ENCODE measurements at regions not wholly inside any gene's neighbourhood (a gene's known extent, or its start where the extent isn't known, plus 50 kb on each side); places are given as distances from the start of the nearest gene placed in this dataset.

DNA sequence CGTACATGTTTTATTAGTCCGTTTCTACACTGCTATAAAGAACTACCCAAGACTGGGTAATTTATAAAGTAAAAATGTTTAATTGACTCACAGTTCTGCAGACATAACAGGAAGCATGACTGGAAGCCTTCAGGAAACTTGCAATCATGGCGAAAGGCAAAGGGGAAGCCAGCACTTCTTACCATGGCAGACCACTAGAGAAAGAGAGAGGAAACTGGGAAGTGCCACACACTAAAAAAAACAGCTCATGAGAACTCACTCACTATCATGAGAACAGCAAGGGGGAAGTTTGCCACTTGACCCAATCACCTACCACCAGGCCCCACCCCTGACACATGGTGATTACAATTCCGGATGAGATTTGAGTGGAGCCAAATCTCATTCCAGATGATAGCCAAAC lies 466.2 kb downstream of the IRS1 start:
- TF ChIP-seq CTCF (IDR thresholded peaks at IDR 0.05): no peak

DNA sequence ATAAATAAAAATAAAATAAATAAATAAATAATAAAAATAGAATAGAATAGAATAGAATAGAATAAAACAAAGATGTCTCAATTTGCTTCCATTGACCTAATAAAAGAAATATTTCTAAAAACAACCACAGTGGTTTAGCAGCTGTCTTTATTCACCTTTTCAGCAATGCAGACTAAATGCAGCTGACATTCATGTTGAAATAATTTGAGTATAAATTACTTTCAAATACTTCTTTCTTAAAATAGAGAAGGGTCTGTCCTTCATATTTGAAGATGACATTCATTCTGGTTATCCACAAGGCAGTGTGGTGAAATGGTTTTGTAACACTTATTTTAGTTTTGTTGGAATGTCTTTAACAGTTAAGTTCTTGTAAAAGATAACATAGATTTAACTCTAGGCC lies 469.4 kb downstream of the IRS1 start:
- TF ChIP-seq CTCF (IDR thresholded peaks at IDR 0.05): no peak

- TF ChIP-seq CTCF (IDR thresholded peaks at IDR 0.05): no peak
Measured at GRCh38 chr2:226329180-226329579, 470.4 kb downstream of the IRS1 start.

DNA sequence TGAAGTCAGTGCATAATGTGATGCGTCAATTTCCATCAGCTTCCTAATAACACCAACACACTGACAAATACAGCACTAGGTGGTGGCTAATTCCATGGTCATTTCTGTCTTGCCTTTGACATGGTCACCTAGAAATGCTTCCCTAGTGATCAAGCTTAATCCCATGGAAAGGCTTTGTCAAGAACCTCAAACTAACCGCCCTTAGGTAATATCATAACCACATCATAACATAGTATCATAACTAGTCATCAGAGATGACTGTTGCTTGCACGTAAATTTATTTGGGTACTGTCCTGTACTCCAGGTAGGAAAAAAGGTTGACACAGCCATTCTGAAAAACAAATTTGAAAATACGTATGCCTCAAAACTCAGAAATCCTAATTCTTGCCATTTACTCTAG lies 471.8 kb downstream of the IRS1 start:
- TF ChIP-seq CTCF (IDR thresholded peaks at IDR 0.05): no peak

DNA sequence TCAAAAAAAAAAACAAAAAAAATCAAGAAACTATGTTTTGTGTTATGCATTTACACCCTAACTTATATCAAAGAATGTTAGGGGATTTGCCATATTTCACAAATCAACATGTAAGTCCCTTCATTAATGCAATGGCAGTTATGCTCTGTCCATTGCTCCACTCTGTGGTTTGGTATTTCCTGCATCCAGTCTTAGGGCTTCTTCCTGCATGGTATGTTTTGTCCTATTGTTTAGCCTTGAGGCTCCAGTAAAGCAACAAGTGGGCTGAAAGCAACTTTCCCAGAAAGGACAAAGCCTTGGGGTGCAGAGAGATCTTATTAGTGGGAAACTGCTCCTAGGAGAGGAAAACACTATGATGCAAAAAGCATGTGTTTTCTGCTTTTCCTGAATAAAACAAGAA lies 474.1 kb downstream of the IRS1 start:
- TF ChIP-seq CTCF (IDR thresholded peaks at IDR 0.05): no peak

- TF ChIP-seq CTCF (IDR thresholded peaks at IDR 0.05): no peak
Measured at GRCh38 chr2:226320076-226320948, 479.3 kb downstream of the IRS1 start.

DNA sequence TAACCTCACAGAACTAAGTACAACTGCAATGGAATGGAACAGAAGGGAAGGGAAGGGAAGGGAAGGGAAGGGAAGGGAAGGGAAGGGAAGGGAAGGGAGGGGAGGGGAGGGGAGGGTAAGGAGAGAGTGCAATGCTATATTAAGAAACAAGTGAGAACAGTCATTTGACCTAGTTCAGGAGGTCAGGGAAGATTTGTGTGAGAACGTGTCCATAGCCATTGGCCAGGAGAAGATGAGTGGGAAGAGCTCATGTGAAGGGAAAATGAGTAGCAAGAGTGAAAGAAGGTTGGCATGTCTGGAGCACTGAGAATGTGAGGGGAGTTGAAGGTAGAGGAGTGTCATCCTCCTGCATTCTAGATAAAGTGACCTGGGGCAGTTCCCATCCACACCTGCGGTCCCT lies 481.6 kb downstream of the IRS1 start:
- TF ChIP-seq CTCF (IDR thresholded peaks at IDR 0.05): no peak
